ENCODE measurements at regions not wholly inside any gene's neighbourhood (a gene's known extent, or its start where the extent isn't known, plus 50 kb on each side); places are given as distances from the start of the nearest gene placed in this dataset.

- FAIRE-seq (no peak), DNase-seq (no peak), ATAC-seq (no peak)
- Histone ChIP-seq H3K27me3 (no peaks in the 10 kb centered on the region), H3K27ac (no peak overlapping the region), H3K4me1 (no peaks in the 10 kb centered on the region), H3K4me3 (no peak overlapping the region), H3K9me3 (no peaks in the 10 kb centered on the region), H3K36me3 (no peaks in the 10 kb centered on the region)
- intact Hi-C loops (cut with DNase I), result no loop called here
- TF ChIP-seq, protein P1, sequence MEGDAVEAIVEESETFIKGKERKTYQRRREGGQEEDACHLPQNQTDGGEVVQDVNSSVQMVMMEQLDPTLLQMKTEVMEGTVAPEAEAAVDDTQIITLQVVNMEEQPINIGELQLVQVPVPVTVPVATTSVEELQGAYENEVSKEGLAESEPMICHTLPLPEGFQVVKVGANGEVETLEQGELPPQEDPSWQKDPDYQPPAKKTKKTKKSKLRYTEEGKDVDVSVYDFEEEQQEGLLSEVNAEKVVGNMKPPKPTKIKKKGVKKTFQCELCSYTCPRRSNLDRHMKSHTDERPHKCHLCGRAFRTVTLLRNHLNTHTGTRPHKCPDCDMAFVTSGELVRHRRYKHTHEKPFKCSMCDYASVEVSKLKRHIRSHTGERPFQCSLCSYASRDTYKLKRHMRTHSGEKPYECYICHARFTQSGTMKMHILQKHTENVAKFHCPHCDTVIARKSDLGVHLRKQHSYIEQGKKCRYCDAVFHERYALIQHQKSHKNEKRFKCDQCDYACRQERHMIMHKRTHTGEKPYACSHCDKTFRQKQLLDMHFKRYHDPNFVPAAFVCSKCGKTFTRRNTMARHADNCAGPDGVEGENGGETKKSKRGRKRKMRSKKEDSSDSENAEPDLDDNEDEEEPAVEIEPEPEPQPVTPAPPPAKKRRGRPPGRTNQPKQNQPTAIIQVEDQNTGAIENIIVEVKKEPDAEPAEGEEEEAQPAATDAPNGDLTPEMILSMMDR (IDR thresholded peaks at IDR 0.05), result no peak
These were observed 1518.2 kb upstream of the TMEFF2 start for GRCh38 chr2:193712912-193713311.

DNA sequence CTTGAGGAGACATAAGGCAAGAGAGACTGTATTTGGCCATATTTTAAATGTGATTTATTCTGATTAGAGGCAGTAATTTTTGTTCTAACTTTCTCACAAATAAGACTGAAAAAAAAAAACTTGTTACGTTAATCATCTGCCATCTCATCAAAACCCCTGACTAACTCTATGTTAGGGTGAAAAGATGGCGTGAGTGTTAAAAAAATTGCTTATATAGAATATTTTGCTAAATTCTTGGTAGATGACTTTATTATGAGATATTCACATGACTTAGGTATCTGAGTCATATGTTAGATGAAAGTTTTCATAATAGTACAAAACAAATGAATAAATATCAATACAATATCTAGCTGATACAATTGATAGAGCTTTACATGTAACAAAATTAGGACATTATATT, 1508.7 kb upstream of the TMEFF2 start:
- no peaks in the 10 kb centered on the region for H3K9me3 ChIP-seq
- TF ChIP-seq, protein P1 (IDR thresholded peaks at IDR 0.05), result no peak
- WGBS, 2 donors, result 54 to 66% methylated on average over 2 of the region's 2 CpGs
- H3K4me1 ChIP-seq, result no peaks in the 10 kb centered on the region
- ATAC-seq (no peak), FAIRE-seq (no peak), DNase-seq (no peak)
- H3K36me3 ChIP-seq, result no peaks in the 10 kb centered on the region
- no peak overlapping the region for H3K4me3 ChIP-seq
- H3K27me3 ChIP-seq, result no peaks in the 10 kb centered on the region
- intact Hi-C loops (cut with DNase I), result no loop called here
- H3K27ac ChIP-seq, result no peak overlapping the region

GRCh38 chr2:193701484-193701883, 1506.8 kb upstream of the TMEFF2 start:
- ATAC-seq (no peak), FAIRE-seq (no peak), DNase-seq (no peak)
- Histone ChIP-seq H3K27ac (no peak overlapping the region), H3K9me3 (no peaks in the 10 kb centered on the region), H3K4me1 (no peaks in the 10 kb centered on the region), H3K36me3 (no peaks in the 10 kb centered on the region), H3K4me3 (no peak overlapping the region), H3K27me3 (no peaks in the 10 kb centered on the region)
- WGBS, 2 donors, result 60 to 74% methylated on average over 3 of the region's 3 CpGs
- TF ChIP-seq, protein P1 (IDR thresholded peaks at IDR 0.05), result no peak
- intact Hi-C loops (cut with DNase I), result no loop called here

DNA sequence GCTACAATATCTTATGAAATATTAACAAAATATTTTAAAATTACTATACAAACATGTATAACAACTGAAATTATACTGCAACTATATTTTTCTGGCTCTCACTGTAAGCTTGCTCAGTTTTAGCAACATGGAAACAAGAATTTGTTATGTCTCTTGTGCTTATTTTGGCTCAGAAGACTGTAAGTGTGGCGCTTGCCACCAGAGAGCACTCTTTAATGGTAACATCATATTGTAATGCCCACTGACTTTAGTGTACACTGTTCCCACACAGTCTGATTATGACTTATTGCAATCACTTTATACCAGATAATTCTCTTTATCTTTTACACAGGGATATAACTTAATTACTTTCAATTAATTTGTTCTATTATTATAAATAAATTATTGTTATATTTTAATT, 1500.6 kb upstream of the TMEFF2 start:
- Histone ChIP-seq H3K4me3 (no peak overlapping the region), H3K4me1 (no peaks in the 10 kb centered on the region), H3K9me3 (no peaks in the 10 kb centered on the region), H3K36me3 (no peaks in the 10 kb centered on the region), H3K27ac (no peak overlapping the region), H3K27me3 (no peaks in the 10 kb centered on the region)
- no peak for ATAC-seq
- FAIRE-seq, result no peak
- 23 to 41% methylated on average over 1 of the region's 1 CpG for WGBS, 2 donors
- DNase-seq, result no peak
- intact Hi-C loops (cut with DNase I), result no loop called here
- TF ChIP-seq, protein P1 (IDR thresholded peaks at IDR 0.05), result no peak

GRCh38 chr2:193693758-193694157, 1499.0 kb upstream of the TMEFF2 start:
- no peak for DNase-seq
- Histone ChIP-seq H3K4me1 (no peaks in the 10 kb centered on the region), H3K27ac (no peak overlapping the region), H3K36me3 (no peaks in the 10 kb centered on the region), H3K27me3 (no peaks in the 10 kb centered on the region), H3K4me3 (no peak overlapping the region), H3K9me3 (no peaks in the 10 kb centered on the region)
- WGBS, 2 donors, result 38 to 44% methylated on average over 3 of the region's 3 CpGs
- no peak for ATAC-seq
- TF ChIP-seq, protein P1 (IDR thresholded peaks at IDR 0.05), result no peak
- no peak for FAIRE-seq
- intact Hi-C loops (cut with DNase I), result no loop called here
